ENCODE measurements at regions not wholly inside any gene's neighbourhood (a gene's known extent, or its start where the extent isn't known, plus 50 kb on each side); places are given as distances from the start of the nearest gene placed in this dataset.
"Not testable (repeated sequence)": the region's sequence is repeated elsewhere in the genome, so short reads cannot be mapped to it uniquely, and the experiment has no call there.

GRCh38 chr2:90069290-90069894 is 1377.9 kb downstream of the RPIA start:
- intact Hi-C loops (cut with DNase I), result no loop called here
- H3K36me3 ChIP-seq, result no peaks in the 10 kb centered on the region
- TF ChIP-seq POLR2A (IDR thresholded peaks at IDR 0.05) (no peak), EP300 (IDR thresholded peaks at IDR 0.05) (no peak), CTCF (IDR thresholded peaks at IDR 0.05) (no peak)
- H3K27ac ChIP-seq, result no peak overlapping the region
- no peak for DNase-seq
- no peaks in the 10 kb centered on the region for H3K27me3 ChIP-seq
- no peak overlapping the region for H3K4me3 ChIP-seq
- 26 to 36% (median 34%) methylated on average over 13 of the region's 13 CpGs for WGBS, 3 donors
- H3K9me3 ChIP-seq, result no peaks in the 10 kb centered on the region
- H3K4me1 ChIP-seq (ENCODE audit: insufficient read depth), result no peaks in the 10 kb centered on the region

DNA sequence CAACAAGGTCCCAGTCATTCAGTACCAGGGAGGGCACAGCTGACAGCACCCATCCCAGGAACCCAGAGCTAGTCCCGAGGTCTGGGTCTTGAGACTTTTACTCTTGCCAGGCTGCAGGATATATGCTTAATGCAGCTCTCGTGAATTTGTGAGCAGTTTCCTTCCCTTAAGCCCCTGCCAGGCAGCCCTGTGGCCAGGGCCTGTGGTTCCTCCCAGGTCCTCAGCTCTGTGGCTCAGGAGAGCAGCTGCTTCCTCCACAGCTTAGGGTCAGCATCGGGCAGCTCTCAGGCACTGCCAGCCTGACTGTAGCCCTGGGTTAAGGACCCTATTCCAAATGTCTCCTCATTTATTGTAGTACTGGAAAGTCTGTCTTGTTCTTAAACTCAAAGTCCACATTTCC is 1384.8 kb downstream of the RPIA start:
- no peak for DNase-seq
- H3K4me3 ChIP-seq, result no peak overlapping the region
- no peaks in the 10 kb centered on the region for H3K4me1 ChIP-seq (ENCODE audit: insufficient read depth)
- H3K27me3 ChIP-seq, result no peaks in the 10 kb centered on the region
- WGBS, 3 donors, result 52 to 74% (median 68%) methylated on average over 3 of the region's 3 CpGs
- intact Hi-C loops (cut with DNase I), result no loop called here
- H3K9me3 ChIP-seq, result no peaks in the 10 kb centered on the region
- TF ChIP-seq CTCF (IDR thresholded peaks at IDR 0.05), result no peak
- TF ChIP-seq POLR2A (IDR thresholded peaks at IDR 0.05), result no peak
- no peak for TF ChIP-seq EP300 (IDR thresholded peaks at IDR 0.05)
- H3K36me3 ChIP-seq, result no peaks in the 10 kb centered on the region
- no peak overlapping the region for H3K27ac ChIP-seq

GRCh38 chr2:90077948-90078347 is 1386.5 kb downstream of the RPIA start:
- H3K9me3 ChIP-seq, result no peaks in the 10 kb centered on the region
- H3K27ac ChIP-seq, result no peak overlapping the region
- H3K36me3 ChIP-seq, result no peaks in the 10 kb centered on the region
- TF ChIP-seq POLR2A (IDR thresholded peaks at IDR 0.05), result no peak
- no peak for TF ChIP-seq CTCF (IDR thresholded peaks at IDR 0.05)
- no peak for TF ChIP-seq EP300 (IDR thresholded peaks at IDR 0.05)
- intact Hi-C loops (cut with DNase I), result no loop called here
- no peak for DNase-seq
- H3K4me1 ChIP-seq (ENCODE audit: insufficient read depth), result no peaks in the 10 kb centered on the region
- H3K4me3 ChIP-seq, result no peak overlapping the region
- WGBS, 3 donors, result 55 to 76% (median 64%) methylated on average over 2 of the region's 2 CpGs
- H3K27me3 ChIP-seq, result no peaks in the 10 kb centered on the region

- no peak for TF ChIP-seq EP300 (IDR thresholded peaks at IDR 0.05)
- TF ChIP-seq CTCF (IDR thresholded peaks at IDR 0.05), result no peak
- no peak for TF ChIP-seq POLR2A (IDR thresholded peaks at IDR 0.05)
- Histone ChIP-seq H3K36me3 (no peaks in the 10 kb centered on the region), H3K9me3 (no peaks in the 10 kb centered on the region), H3K27me3 (no peaks in the 10 kb centered on the region), H3K27ac (no peak overlapping the region), H3K4me1 (ENCODE audit: insufficient read depth) (no peaks in the 10 kb centered on the region), H3K4me3 (no peak overlapping the region)
- no peak for DNase-seq
- intact Hi-C loops (cut with DNase I), result no loop called here
- WGBS, 3 donors, result 58 to 66% (median 66%) methylated on average over 5 of the region's 5 CpGs
These were observed 1387.9 kb downstream of the RPIA start for GRCh38 chr2:90079374-90079773.

GRCh38 chr2:90087792-90088191 is 1396.3 kb downstream of the RPIA start:
- 12 to 24% (median 20%) methylated on average over 2 of the region's 2 CpGs for WGBS, 3 donors
- H3K36me3 ChIP-seq; H3K4me1 ChIP-seq (ENCODE audit: insufficient read depth); DNase-seq; intact Hi-C loops (cut with DNase I); H3K9me3 ChIP-seq; H3K27ac ChIP-seq; H3K4me3 ChIP-seq; H3K27me3 ChIP-seq: not testable (repeated sequence)

GRCh38 chr2:90093571-90094270 is 1402.2 kb downstream of the RPIA start:
- H3K27ac ChIP-seq; H3K36me3 ChIP-seq; H3K9me3 ChIP-seq; DNase-seq; H3K4me1 ChIP-seq (ENCODE audit: insufficient read depth); intact Hi-C loops (cut with DNase I); H3K4me3 ChIP-seq; H3K27me3 ChIP-seq: not testable (repeated sequence)
- 33 to 38% methylated on average over 3 of the region's 4 CpGs; no CpG with 5 or more reads in 1 of the 3 donors for WGBS, 3 donors

DNA sequence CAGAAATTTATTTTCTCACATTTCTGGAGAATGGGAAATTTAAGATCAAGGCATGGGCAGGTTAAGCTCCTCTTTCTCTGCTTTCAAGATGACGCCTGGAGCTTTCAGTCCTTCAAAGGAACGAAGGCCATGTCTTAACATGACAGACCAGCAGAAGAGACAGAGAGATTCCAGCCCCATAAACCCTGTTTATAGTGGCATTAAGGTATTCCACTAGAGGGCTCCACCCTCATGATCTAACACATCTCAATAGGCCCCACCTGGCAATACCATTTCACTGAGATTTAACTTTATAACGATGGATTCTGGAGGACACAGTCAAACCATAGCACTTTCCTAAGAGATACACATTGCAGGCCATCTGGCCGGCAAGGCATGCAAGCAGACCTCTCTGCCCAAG is 1406.1 kb downstream of the RPIA start:
- WGBS, 3 donors, result 53 to 65% (median 55%) methylated on average over 4 of the region's 4 CpGs
- intact Hi-C loops (cut with DNase I); H3K36me3 ChIP-seq: not testable (repeated sequence)

GRCh38 chr2:90105142-90105541 is 1413.7 kb downstream of the RPIA start:
- DNase-seq; H3K4me1 ChIP-seq (ENCODE audit: insufficient read depth); H3K27me3 ChIP-seq; H3K4me3 ChIP-seq; H3K9me3 ChIP-seq; H3K36me3 ChIP-seq; H3K27ac ChIP-seq; intact Hi-C loops (cut with DNase I): not testable (repeated sequence)
- 5 to 25% (median 22%) methylated on average over 4 of the region's 4 CpGs for WGBS, 3 donors

More for the DNA sequence above, 1406.1 kb downstream of the RPIA start:
- H3K4me3 ChIP-seq; H3K9me3 ChIP-seq; H3K27me3 ChIP-seq; DNase-seq; H3K4me1 ChIP-seq (ENCODE audit: insufficient read depth); H3K27ac ChIP-seq: not testable (repeated sequence)
